Mesodermal cell (in vitro differentiated cells): ENCODE measurements at regions not wholly inside any gene's neighbourhood (a gene's known extent, or its start where the extent isn't known, plus 50 kb on each side); places are given as distances from the start of the nearest gene placed in this dataset.

Experiments used
- H3K27ac ChIP-seq: 2 replicates; pipeline ENCODE4 v1.7.0; 2013; ENCODE audit warnings: mild to moderate bottlenecking, low read depth, low read length, moderate library complexity; ENCODE audit not compliant: severe bottlenecking
- H3K36me3 ChIP-seq: 2 replicates; pipeline ENCODE4 v1.7.1; 2013; ENCODE audit warnings: mild to moderate bottlenecking, low read length, moderate library complexity; ENCODE audit not compliant: control insufficient read depth, insufficient read depth
- H3K4me1 ChIP-seq: one replicate; pipeline ENCODE4 v1.7.1; 2013; ENCODE audit warnings: mild to moderate bottlenecking, low read length; ENCODE audit not compliant: insufficient read depth, control insufficient read depth, poor library complexity, severe bottlenecking
- H3K4me3 ChIP-seq: 2 replicates; pipeline ENCODE4 v1.7.0; 2013; ENCODE audit warnings: low read length, control low read depth, mild to moderate bottlenecking; ENCODE audit not compliant: insufficient read depth, poor library complexity, severe bottlenecking; ENCODE audit errors: extremely low read depth
- H3K9me3 ChIP-seq: 2 replicates; pipeline ENCODE4 v1.7.1; 2013; ENCODE audit warnings: mild to moderate bottlenecking, low read length, moderate library complexity; ENCODE audit not compliant: control insufficient read depth
- WGBS, 2 experiments: methylation state at CpG; one replicate each; pipeline ENCODE4 v1.1.5; 2013; ENCODE audit warnings: missing lambda C conversion rate in 2 of 2; ENCODE audit not compliant: insufficient coverage in 2 of 2; 5-methylcytosine and 5-hydroxymethylcytosine counted together

DNA sequence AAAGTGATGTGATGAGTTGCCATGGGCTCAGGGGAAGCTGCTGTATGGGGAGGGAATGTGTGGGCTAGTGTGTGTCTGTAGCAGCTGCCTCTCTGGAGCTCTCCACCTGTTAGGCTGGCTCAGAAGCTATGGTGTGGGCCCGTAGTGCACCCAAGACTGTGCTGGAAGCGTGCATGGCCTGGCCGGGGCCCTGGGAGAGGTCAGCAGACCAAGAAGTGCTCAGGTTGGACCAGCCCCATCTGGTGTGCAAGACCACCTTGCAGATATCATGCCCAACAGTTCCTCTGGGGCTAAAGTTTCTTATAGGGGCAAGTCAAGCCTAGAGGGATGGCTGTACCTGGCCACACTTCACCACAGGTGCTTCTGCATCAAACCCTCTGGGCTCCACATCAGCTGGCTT lies 274.4 kb upstream of the CCDC179 start:
- Histone ChIP-seq H3K27ac (no peak overlapping the region), H3K36me3 (no peaks in the 10 kb centered on the region), H3K4me1 (no peaks in the 10 kb centered on the region), H3K9me3 (peaks cover 7% of the 10 kb centered on the region), H3K4me3 (no peak overlapping the region)
- WGBS, 2 experiments, result 82 to 100% methylated on average over 3 of the region's 3 CpGs

GRCh38 chr11:23138761-23139160 lies 278.5 kb upstream of the CCDC179 start:
- WGBS, 2 experiments, result no CpG with 5 or more reads among the region's 1 CpG
- H3K27ac ChIP-seq, result no peak overlapping the region

GRCh38 chr11:23143022-23143421 lies 282.7 kb upstream of the CCDC179 start:
- WGBS, 2 experiments, result no CpG with 5 or more reads among the region's 2 CpGs
- Histone ChIP-seq H3K4me3 (no peak overlapping the region), H3K27ac (no peak overlapping the region)

More at GRCh38 chr11:23138761-23139160, 278.5 kb upstream of the CCDC179 start:
- H3K4me3 ChIP-seq, result no peak overlapping the region
- no peaks in the 10 kb centered on the region for H3K36me3 ChIP-seq
- H3K4me1 ChIP-seq, result no peaks in the 10 kb centered on the region
- no peaks in the 10 kb centered on the region for H3K9me3 ChIP-seq

DNA sequence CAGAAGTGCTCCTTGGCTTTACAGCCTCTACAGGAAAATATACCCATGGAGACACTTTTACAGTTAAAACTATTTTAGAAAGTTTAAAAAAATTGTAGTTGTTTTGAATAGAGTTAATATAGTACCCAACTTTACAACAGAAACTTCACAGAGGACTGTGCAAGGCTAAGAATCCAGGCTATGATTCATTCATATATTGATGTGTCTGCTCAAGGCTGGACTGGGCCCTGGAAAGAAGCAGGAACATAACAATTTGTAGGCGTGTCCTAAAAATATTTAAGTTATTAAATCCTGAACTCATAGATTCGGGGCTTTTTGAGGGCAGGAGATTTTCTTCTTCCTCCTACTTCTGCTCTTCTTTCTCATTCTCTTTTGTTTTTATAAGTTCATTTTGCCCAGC lies 291.5 kb upstream of the CCDC179 start:
- H3K27ac ChIP-seq, result no peak overlapping the region
- WGBS, 2 experiments, result 100% methylated on average over 1 of the region's 2 CpGs; no CpG with 5 or more reads in 1 of the 2 experiments

More at GRCh38 chr11:23143022-23143421, 282.7 kb upstream of the CCDC179 start:
- H3K9me3 ChIP-seq, result no peaks in the 10 kb centered on the region
- no peaks in the 10 kb centered on the region for H3K36me3 ChIP-seq
- H3K4me1 ChIP-seq, result no peaks in the 10 kb centered on the region

GRCh38 chr11:23155503-23155902 lies 295.2 kb upstream of the CCDC179 start:
- no CpG with 5 or more reads among the region's 1 CpG for WGBS, 2 experiments
- Histone ChIP-seq H3K36me3 (no peaks in the 10 kb centered on the region), H3K4me1 (no peaks in the 10 kb centered on the region)

More for the DNA sequence above, 291.5 kb upstream of the CCDC179 start:
- H3K4me1 ChIP-seq, result no peaks in the 10 kb centered on the region
- no peaks in the 10 kb centered on the region for H3K9me3 ChIP-seq
- no peaks in the 10 kb centered on the region for H3K36me3 ChIP-seq
- no peak overlapping the region for H3K4me3 ChIP-seq

DNA sequence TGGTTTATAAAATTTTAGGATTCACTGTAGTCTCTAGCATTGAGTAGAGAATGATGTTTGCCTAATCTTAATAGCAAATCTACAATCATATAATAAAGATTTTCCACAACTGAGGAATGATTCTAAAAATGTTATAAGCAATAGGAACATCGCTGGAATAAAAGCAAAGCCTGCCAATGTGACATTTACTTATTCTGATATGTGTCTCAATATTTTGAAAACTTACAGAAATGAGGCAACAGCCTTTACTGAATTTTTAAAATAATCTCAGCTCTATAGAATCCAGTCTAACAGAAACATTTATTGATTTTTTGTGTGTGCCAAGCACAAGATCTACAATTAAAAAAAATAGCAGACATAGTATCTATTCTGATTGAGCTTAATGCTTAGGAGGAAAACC lies 303.7 kb upstream of the CCDC179 start:
- Histone ChIP-seq H3K4me1 (no peaks in the 10 kb centered on the region), H3K9me3 (no peaks in the 10 kb centered on the region), H3K27ac (no peak overlapping the region), H3K4me3 (no peak overlapping the region), H3K36me3 (no peaks in the 10 kb centered on the region)
- WGBS, 2 experiments, result no CpG with 5 or more reads among the region's 1 CpG

More at GRCh38 chr11:23155503-23155902, 295.2 kb upstream of the CCDC179 start:
- Histone ChIP-seq H3K27ac (no peak overlapping the region), H3K9me3 (no peaks in the 10 kb centered on the region), H3K4me3 (no peak overlapping the region)

- H3K9me3 ChIP-seq, result no peaks in the 10 kb centered on the region
- H3K4me3 ChIP-seq, result no peak overlapping the region
- no CpG with 5 or more reads among the region's 1 CpG for WGBS, 2 experiments
- no peaks in the 10 kb centered on the region for H3K36me3 ChIP-seq
- no peak overlapping the region for H3K27ac ChIP-seq
- no peaks in the 10 kb centered on the region for H3K4me1 ChIP-seq
Observed at GRCh38 chr11:23166376-23166775, 306.1 kb upstream of the CCDC179 start.

DNA sequence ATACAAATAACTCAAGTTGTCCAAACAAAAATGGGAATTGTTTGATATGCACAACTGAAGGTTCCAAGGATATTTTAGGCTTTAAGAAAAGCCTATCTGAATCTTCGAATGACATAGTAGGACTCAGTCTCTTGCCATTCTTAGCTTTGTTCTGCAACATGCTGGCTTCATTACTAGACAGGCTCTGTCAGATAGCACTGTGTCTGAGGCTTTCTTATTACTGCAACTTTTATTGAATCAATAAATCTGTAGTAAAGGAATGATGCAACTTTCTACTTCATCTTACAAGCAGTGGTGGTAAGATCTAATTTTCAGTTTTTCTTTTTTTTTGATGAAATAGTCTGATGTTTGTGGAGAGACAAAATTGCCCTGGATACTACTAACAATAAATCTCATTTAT lies 319.3 kb upstream of the CCDC179 start:
- H3K36me3 ChIP-seq, result no peaks in the 10 kb centered on the region
- no peak overlapping the region for H3K27ac ChIP-seq
- WGBS, 2 experiments, result 57 to 100% methylated on average over 1 of the region's 1 CpG
- H3K4me3 ChIP-seq, result no peak overlapping the region
- no peaks in the 10 kb centered on the region for H3K9me3 ChIP-seq
- H3K4me1 ChIP-seq, result no peaks in the 10 kb centered on the region

DNA sequence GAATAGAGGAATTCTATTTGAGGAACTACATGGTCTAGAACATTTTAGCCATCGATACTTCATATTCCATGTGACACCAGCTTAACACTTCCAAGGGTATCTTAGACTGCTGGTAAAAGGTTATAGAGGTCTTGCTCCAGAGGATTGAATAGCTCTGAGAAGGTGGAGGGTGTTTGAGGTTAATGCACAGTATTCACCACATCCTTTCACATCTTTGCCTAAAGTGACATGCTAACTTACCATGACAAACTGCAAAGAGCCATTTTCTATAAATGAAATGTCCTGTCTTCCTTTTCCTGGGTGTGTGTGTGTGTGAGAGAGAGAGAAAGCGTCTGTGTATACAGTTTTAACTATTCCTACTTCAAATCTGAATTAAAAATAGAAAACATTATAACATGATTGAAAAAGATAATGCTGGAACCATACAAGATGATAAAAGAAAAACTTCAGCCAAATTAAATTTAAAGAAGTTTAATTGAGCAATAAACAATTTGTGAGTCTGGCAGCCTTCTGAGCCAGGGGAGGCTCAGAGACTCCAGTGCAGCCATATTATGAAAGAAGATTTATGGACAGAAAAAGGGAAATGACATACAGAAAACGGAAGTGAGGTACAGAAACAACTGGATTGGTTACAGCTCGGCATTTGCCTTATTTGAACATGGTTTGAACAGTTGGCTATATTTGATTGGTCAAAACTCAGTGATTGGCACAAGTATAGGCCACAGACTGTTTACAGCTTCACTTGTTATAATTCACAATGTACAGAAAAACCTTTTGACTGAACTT lies 320.9 kb upstream of the CCDC179 start:
- no peaks in the 10 kb centered on the region for H3K4me1 ChIP-seq
- 85 to 95% methylated on average over 2 of the region's 4 CpGs for WGBS, 2 experiments
- H3K27ac ChIP-seq, result no peak overlapping the region
- H3K36me3 ChIP-seq, result no peaks in the 10 kb centered on the region
- no peaks in the 10 kb centered on the region for H3K9me3 ChIP-seq
- no peak overlapping the region for H3K4me3 ChIP-seq

GRCh38 chr11:23192256-23192655 lies 332.0 kb upstream of the CCDC179 start:
- no peaks in the 10 kb centered on the region for H3K9me3 ChIP-seq
- 93 to 95% methylated on average over 3 of the region's 3 CpGs for WGBS, 2 experiments

GRCh38 chr11:23201936-23202522 lies 341.8 kb upstream of the CCDC179 start:
- no peak overlapping the region for H3K4me3 ChIP-seq
- 75 to 76% methylated on average over 3 of the region's 3 CpGs for WGBS, 2 experiments
- no peaks in the 10 kb centered on the region for H3K4me1 ChIP-seq
- no peak overlapping the region for H3K27ac ChIP-seq
- H3K36me3 ChIP-seq, result no peaks in the 10 kb centered on the region
- H3K9me3 ChIP-seq, result peaks cover 20% of the 10 kb centered on the region

More at GRCh38 chr11:23192256-23192655, 332.0 kb upstream of the CCDC179 start:
- no peak overlapping the region for H3K27ac ChIP-seq
- H3K4me3 ChIP-seq, result no peak overlapping the region
- no peaks in the 10 kb centered on the region for H3K36me3 ChIP-seq
- no peaks in the 10 kb centered on the region for H3K4me1 ChIP-seq
